KMS-11 (cell line): ENCODE measurements at regions not wholly inside any gene's neighbourhood (a gene's known extent, or its start where the extent isn't known, plus 50 kb on each side); places are given as distances from the start of the nearest gene placed in this dataset.

ENCODE experiments used
- H2AFZ ChIP-seq: fragments of 200-600 bp; sonication (generic); 2 replicates; pipeline ENCODE4 v1.6.1; 2016; ENCODE audit warnings: antibody characterized with exemption, mixed run types, low read depth
- H3K27ac ChIP-seq: fragments of 200-600 bp; sonication (generic); 2 replicates; pipeline ENCODE4 v1.6.1; 2016; ENCODE audit warnings: mild to moderate bottlenecking, mixed run types
- H3K27me3 ChIP-seq: fragments of 200-600 bp; sonication (generic); 2 replicates; pipeline ENCODE4 v1.6.1; 2017; ENCODE audit warnings: mild to moderate bottlenecking, low read depth, mixed run types, moderate library complexity; ENCODE audit not compliant: insufficient read depth
- H3K36me3 ChIP-seq: fragments of 200-600 bp; sonication (generic); 2 replicates; pipeline ENCODE4 v1.6.1; 2017; ENCODE audit warnings: mild to moderate bottlenecking, mixed run types; ENCODE audit not compliant: insufficient read depth
- H3K4me1 ChIP-seq: fragments of 200-600 bp; sonication (generic); 2 replicates; pipeline ENCODE4 v1.6.1; 2016; ENCODE audit warnings: mild to moderate bottlenecking, low read depth, mixed run types; ENCODE audit not compliant: poor library complexity, severe bottlenecking
- H3K4me2 ChIP-seq: fragments of 200-600 bp; sonication (generic); 2 replicates; pipeline ENCODE4 v1.7.0; 2016; ENCODE audit warnings: mild to moderate bottlenecking, mixed run types
- H3K4me3 ChIP-seq: fragments of 200-600 bp; sonication (generic); IDR thresholded peaks from 2 replicates; pipeline ENCODE4 v1.6.1; 2017; ENCODE audit warnings: low read depth, low read length, mixed read lengths; ENCODE audit not compliant: insufficient read depth
- H3K79me2 ChIP-seq: fragments of 200-600 bp; sonication (generic); 2 replicates; pipeline ENCODE4 v1.6.1; 2016; ENCODE audit warnings: low read depth, mixed run types; ENCODE audit not compliant: insufficient read depth
- H3K9ac ChIP-seq: fragments of 200-600 bp; sonication (generic); 2 replicates; pipeline ENCODE4 v1.6.1; 2016; ENCODE audit warnings: mild to moderate bottlenecking, mixed run types
- H4K20me1 ChIP-seq: fragments of 200-600 bp; sonication (generic); 2 replicates; pipeline ENCODE4 v1.6.1; 2016; ENCODE audit warnings: mild to moderate bottlenecking, mixed run types; ENCODE audit not compliant: insufficient read depth
- TF ChIP-seq, protein P1 (sequence below): fragments of 200-600 bp; sonication (generic); conservative IDR thresholded peaks from 2 replicates; pipeline ENCODE4 v1.6.1; 2017; ENCODE audit warnings: low read depth, mild to moderate bottlenecking, antibody characterized with exemption, low read length, moderate library complexity, mixed read lengths

DNA sequence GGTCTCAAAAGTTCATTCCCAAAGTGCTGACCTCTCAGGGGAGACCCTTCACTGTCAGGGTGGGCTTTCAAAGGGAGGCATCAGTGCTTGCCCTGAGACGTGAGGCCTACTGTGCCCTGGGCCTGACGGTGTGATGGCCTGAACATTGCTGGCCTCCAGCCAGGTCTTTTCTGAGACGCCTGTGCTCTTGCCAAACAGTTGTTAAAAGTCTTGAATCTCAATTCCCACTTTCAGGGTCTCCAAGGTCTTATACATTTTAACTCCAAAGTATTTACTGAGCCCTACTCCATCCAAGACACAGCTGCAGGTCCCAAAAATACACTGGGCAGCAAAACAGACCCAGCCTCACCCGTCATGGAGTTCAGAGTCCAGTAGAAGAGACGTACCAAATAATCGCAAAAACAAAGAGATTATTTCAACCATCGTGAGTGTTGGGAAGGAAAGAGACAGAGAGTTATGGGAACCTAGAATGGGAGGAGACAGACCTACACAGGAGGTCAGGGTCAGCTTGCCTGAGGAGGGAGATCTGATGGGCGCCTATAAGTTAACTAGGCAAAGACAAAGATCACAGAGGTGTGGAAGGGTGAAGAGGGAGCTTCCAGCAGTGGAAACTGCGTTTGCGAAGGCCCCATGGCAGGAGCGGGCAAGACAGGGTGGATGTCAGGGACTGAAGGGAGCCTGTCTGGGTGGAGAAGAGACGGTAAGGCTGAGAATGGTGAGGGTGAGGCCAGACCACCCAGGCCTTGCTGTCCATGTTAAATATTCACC is 446.3 kb downstream of the PREX1 start:
- Histone ChIP-seq H3K27me3 (no peaks in the 10 kb centered on the region; the same call in 1 of the 2 replicates), H3K79me2 (no peaks in the 10 kb centered on the region), H3K36me3 (no peaks in the 10 kb centered on the region), H3K4me2 (no peak overlapping the region), H3K4me3 (no peak overlapping the region), H2AFZ (no peak overlapping the region), H4K20me1 (no peaks in the 10 kb centered on the region), H3K4me1 (no peaks in the 10 kb centered on the region), H3K9ac (no peak overlapping the region), H3K27ac (no peak overlapping the region)
- TF ChIP-seq, protein P1, sequence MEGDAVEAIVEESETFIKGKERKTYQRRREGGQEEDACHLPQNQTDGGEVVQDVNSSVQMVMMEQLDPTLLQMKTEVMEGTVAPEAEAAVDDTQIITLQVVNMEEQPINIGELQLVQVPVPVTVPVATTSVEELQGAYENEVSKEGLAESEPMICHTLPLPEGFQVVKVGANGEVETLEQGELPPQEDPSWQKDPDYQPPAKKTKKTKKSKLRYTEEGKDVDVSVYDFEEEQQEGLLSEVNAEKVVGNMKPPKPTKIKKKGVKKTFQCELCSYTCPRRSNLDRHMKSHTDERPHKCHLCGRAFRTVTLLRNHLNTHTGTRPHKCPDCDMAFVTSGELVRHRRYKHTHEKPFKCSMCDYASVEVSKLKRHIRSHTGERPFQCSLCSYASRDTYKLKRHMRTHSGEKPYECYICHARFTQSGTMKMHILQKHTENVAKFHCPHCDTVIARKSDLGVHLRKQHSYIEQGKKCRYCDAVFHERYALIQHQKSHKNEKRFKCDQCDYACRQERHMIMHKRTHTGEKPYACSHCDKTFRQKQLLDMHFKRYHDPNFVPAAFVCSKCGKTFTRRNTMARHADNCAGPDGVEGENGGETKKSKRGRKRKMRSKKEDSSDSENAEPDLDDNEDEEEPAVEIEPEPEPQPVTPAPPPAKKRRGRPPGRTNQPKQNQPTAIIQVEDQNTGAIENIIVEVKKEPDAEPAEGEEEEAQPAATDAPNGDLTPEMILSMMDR: no peak

DNA sequence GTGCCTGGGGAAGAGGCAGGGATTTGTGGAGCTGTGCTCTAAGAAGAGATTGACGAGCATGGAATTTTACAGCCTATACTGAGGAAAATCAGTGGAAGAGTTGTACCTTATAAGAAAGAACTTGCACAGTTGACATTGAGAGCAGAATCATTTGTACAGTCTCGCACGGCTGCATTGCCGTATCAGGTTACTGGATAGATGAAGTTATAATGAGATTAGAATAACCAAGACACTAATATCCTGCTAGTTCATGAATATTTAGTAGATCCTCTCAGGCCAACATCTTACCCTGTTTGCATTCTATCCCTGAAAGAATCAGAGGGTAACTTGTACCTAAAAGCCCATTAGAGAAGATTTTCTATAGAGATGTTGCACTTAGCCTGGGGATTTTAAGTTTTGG is 447.1 kb downstream of the PREX1 start:
- Histone ChIP-seq H3K36me3 (no peaks in the 10 kb centered on the region), H3K79me2 (no peaks in the 10 kb centered on the region), H3K9ac (no peak overlapping the region), H3K27me3 (no peaks in the 10 kb centered on the region; the same call in 1 of the 2 replicates), H4K20me1 (no peaks in the 10 kb centered on the region), H3K4me2 (no peak overlapping the region), H3K27ac (no peak overlapping the region), H3K4me1 (no peaks in the 10 kb centered on the region), H3K4me3 (no peak overlapping the region), H2AFZ (no peak overlapping the region)
- TF ChIP-seq, protein P1: no peak

DNA sequence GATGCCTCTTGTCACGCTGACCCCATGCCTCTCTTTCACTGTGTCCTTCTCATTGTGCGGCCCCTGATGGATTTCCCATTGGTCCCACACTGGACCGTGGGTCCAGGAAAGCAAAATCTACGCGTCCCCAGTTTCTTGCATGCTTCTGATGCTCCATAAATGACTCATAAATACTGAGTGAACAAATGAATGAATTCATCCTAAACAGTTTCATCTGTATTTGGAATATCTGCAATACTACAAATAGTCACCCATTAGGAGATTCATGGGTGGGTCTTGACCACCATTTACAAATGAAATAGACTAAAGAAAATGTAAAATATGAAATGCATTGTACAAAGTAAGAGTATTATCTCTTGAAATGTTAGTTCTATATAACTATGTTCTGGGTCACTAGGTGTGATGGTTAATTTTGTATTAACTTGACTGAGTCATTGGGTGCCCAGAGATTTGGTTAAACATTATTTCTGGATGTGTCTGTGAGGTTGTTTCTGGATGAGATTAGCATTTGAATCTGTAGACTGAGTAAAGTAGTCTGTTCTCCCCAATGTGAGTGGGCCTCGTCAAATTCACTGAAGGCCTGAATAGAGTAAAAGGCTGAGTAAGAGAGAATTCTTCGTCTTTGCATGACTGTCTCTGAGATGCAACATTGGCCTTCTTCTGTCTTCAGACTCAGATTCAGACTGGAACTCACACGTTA is 448.7 kb downstream of the PREX1 start:
- H3K4me1 ChIP-seq: no peaks in the 10 kb centered on the region
- H4K20me1 ChIP-seq: no peaks in the 10 kb centered on the region
- H3K9ac ChIP-seq: no peak overlapping the region
- H3K36me3 ChIP-seq: no peaks in the 10 kb centered on the region
- no peak overlapping the region for H2AFZ ChIP-seq
- H3K4me3 ChIP-seq: no peak overlapping the region
- H3K79me2 ChIP-seq: no peaks in the 10 kb centered on the region
- H3K27me3 ChIP-seq: peaks cover 5% of the 10 kb centered on the region
- no peak overlapping the region for H3K27ac ChIP-seq
- TF ChIP-seq, protein P1: no peak
- H3K4me2 ChIP-seq: no peak overlapping the region

DNA sequence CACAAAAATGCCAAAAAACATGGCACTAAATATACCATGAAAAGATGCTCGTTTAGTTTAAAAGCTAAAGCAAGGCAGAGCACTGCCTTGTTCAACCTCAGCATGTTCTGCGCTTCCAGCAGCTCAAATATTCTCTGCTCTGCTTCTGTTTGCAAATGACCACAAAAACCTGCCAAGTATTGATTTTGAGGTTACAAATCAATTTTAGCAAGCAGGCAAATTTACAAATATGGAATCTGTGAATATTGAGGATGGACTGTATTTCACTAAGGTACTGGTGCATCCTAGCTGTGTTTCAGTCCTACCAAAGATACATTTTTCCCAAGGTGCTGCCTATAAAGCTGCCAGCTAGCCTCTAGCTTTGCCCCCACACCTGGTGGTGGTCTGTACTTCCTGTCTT is 449.9 kb downstream of the PREX1 start:
- Histone ChIP-seq H3K27ac (no peak overlapping the region), H3K27me3 (peaks cover 5% of the 10 kb centered on the region), H3K9ac (no peak overlapping the region), H3K79me2 (no peaks in the 10 kb centered on the region), H2AFZ (no peak overlapping the region), H3K36me3 (no peaks in the 10 kb centered on the region), H3K4me2 (no peak overlapping the region), H3K4me3 (no peak overlapping the region), H4K20me1 (no peaks in the 10 kb centered on the region), H3K4me1 (no peaks in the 10 kb centered on the region)
- TF ChIP-seq, protein P1: no peak
